Stimulated activated CD8-positive, alpha-beta memory T cell treated with anti-CD3 and anti-CD28 coated beads, Interleukin-15, amount 100 ng/mL, for 4 hours (primary cell): ENCODE measurements at regions not wholly inside any gene's neighbourhood (a gene's known extent, or its start where the extent isn't known, plus 50 kb on each side); places are given as distances from the start of the nearest gene placed in this dataset.
"Not testable (repeated sequence)": the region's sequence is repeated elsewhere in the genome, so short reads cannot be mapped to it uniquely, and the experiment has no call there.

Source experiments
- DNase-seq, 2 donors: peaks; one replicate each; pipeline ENCODE4 v3.0.0-alpha.2; 2020; ENCODE audit warnings: low read depth in 2 of 2

- no peak for DNase-seq
Measured at GRCh38 chr3:20254268-20255117, 68.5 kb upstream of the SGO1 start.

GRCh38 chr3:20250786-20251185, 64.8 kb upstream of the SGO1 start:
- DNase-seq = no peak

GRCh38 chr3:20250314-20250713, 64.3 kb upstream of the SGO1 start:
- no peak for DNase-seq

DNA sequence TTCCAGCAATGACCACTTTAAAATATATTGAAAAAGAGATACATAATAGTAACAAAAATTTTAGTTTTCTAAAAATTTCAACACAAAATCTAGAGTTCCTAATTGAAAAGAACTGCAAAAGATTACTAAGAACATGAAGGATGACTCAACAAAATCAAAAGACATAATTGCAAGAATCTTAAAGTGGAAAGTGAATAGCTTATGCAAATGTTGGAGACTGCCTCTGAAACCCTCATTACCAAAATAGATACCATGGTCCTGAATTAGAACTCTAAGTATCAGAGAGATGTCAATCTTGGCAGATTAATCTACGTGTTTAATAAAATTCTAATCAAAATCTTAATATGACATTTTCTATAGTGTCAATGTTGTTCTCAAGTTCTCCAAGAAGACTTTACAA, 60.7 kb upstream of the SGO1 start:
- DNase-seq = no peak

- no peak for DNase-seq
Measured at GRCh38 chr3:20245781-20246180, 59.8 kb upstream of the SGO1 start.

GRCh38 chr3:20240154-20240883, 54.3 kb upstream of the SGO1 start:
- no peak for DNase-seq

- DNase-seq = not testable (repeated sequence)
Measured at GRCh38 chr3:20238199-20238598, 52.2 kb upstream of the SGO1 start.

GRCh38 chr3:20236603-20237002, 50.6 kb upstream of the SGO1 start:
- DNase-seq = no peak
